Rectal smooth muscle tissue (tissue), 1 donor: ENCODE measurements at regions not wholly inside any gene's neighbourhood (a gene's known extent, or its start where the extent isn't known, plus 50 kb on each side); places are given as distances from the start of the nearest gene placed in this dataset.
"Not testable (repeated sequence)": the region's sequence is repeated elsewhere in the genome, so short reads cannot be mapped to it uniquely, and the experiment has no call there.

ENCODE experiments used
- H3K27ac ChIP-seq: one replicate; pipeline ENCODE4 v1.7.0; 2013; ENCODE audit warnings: low read depth, low read length, inconsistent platforms
- H3K27me3 ChIP-seq: one replicate; pipeline ENCODE4 v1.7.0; 2013; ENCODE audit warnings: low read length; ENCODE audit not compliant: control insufficient read depth, insufficient read depth
- H3K36me3 ChIP-seq: one replicate; pipeline ENCODE4 v1.7.0; 2013; ENCODE audit warnings: low read length; ENCODE audit not compliant: control insufficient read depth, insufficient read depth
- H3K4me1 ChIP-seq: one replicate; pipeline ENCODE4 v1.7.0; 2013; ENCODE audit warnings: low read length; ENCODE audit not compliant: control insufficient read depth, insufficient read depth
- H3K4me3 ChIP-seq: one replicate; pipeline ENCODE4 v1.7.0; 2013; ENCODE audit warnings: low read length
- H3K9ac ChIP-seq: one replicate; pipeline ENCODE4 v1.7.0; 2013; ENCODE audit warnings: low read length

- not testable (repeated sequence) for H3K4me1 ChIP-seq, H3K27me3 ChIP-seq, H3K36me3 ChIP-seq, H3K27ac ChIP-seq, H3K4me3 ChIP-seq, H3K9ac ChIP-seq
These were observed 60.0 kb upstream of the GPC3 start for GRCh38 chrX:134045372-134045771.

- not testable (repeated sequence) for H3K27me3 ChIP-seq, H3K27ac ChIP-seq, H3K36me3 ChIP-seq, H3K9ac ChIP-seq, H3K4me3 ChIP-seq, H3K4me1 ChIP-seq
These were observed 81.7 kb upstream of the GPC3 start for GRCh38 chrX:134067107-134067506.

GRCh38 chrX:134071899-134072298 is 86.5 kb upstream of the GPC3 start:
- H3K4me1 ChIP-seq, H3K4me3 ChIP-seq, H3K36me3 ChIP-seq, H3K9ac ChIP-seq, H3K27ac ChIP-seq, H3K27me3 ChIP-seq: not testable (repeated sequence)

GRCh38 chrX:134073341-134073740 is 87.9 kb upstream of the GPC3 start:
- no peaks in the 10 kb centered on the region for H3K4me1 ChIP-seq
- H3K27me3 ChIP-seq, result no peaks in the 10 kb centered on the region
- H3K27ac ChIP-seq, result no peak overlapping the region
- H3K36me3 ChIP-seq, result no peaks in the 10 kb centered on the region
- no peak overlapping the region for H3K9ac ChIP-seq
- H3K4me3 ChIP-seq, result no peak overlapping the region

DNA sequence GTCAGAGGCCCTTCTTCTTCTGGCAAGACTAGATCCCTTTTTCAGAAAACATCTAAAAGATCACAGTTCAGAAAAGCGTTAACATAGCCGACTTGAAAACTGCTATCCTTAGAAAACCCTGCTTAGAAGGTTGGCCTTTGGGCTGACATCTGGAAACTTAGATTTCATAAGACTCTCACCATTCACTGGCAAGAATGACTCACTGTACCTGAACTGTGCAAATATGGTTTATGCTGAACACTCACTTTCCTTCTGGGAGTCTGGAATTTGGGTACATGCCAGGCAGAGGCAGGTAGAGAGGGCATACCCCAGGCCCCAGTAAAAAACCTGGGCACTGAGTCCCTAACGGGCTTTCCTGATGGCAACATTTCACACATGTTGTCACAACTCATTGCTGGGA is 88.8 kb upstream of the GPC3 start:
- H3K4me3 ChIP-seq, result no peak overlapping the region
- H3K27me3 ChIP-seq, result no peaks in the 10 kb centered on the region
- no peaks in the 10 kb centered on the region for H3K4me1 ChIP-seq
- H3K27ac ChIP-seq, result no peak overlapping the region
- H3K36me3 ChIP-seq, result no peaks in the 10 kb centered on the region
- no peak overlapping the region for H3K9ac ChIP-seq

GRCh38 chrX:134075894-134076718 is 90.7 kb upstream of the GPC3 start:
- Histone ChIP-seq H3K27ac (no peak overlapping the region), H3K36me3 (no peaks in the 10 kb centered on the region), H3K27me3 (no peaks in the 10 kb centered on the region), H3K4me1 (no peaks in the 10 kb centered on the region), H3K9ac (no peak overlapping the region), H3K4me3 (no peak overlapping the region)

DNA sequence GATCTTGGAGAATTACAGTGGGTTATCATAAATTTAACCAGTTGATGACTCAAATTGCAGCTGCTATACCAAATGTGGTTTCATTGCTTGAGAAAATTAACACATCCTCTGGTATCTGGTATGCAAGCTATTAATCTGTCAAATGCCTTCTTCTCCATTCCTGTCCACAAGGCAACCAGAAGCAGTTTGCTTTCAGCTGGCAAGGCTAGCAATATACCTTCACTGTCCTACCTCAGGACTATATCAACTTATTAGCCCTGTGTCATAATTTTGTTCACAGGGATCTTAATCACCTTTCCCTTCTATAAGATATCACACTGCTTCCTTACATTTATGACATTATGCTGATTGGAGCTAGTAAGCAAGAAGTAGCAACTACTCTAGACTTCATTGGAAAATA is 110.0 kb upstream of the GPC3 start:
- H3K27me3 ChIP-seq, result no peaks in the 10 kb centered on the region
- H3K9ac ChIP-seq, result no peak overlapping the region
- no peaks in the 10 kb centered on the region for H3K36me3 ChIP-seq
- no peak overlapping the region for H3K27ac ChIP-seq
- no peaks in the 10 kb centered on the region for H3K4me1 ChIP-seq
- H3K4me3 ChIP-seq, result no peak overlapping the region

- Histone ChIP-seq H3K27me3 (no peaks in the 10 kb centered on the region), H3K9ac (no peak overlapping the region), H3K36me3 (no peaks in the 10 kb centered on the region), H3K4me3 (no peak overlapping the region), H3K4me1 (no peaks in the 10 kb centered on the region), H3K27ac (no peak overlapping the region)
These were observed 116.2 kb upstream of the GPC3 start for GRCh38 chrX:134101636-134102035.

DNA sequence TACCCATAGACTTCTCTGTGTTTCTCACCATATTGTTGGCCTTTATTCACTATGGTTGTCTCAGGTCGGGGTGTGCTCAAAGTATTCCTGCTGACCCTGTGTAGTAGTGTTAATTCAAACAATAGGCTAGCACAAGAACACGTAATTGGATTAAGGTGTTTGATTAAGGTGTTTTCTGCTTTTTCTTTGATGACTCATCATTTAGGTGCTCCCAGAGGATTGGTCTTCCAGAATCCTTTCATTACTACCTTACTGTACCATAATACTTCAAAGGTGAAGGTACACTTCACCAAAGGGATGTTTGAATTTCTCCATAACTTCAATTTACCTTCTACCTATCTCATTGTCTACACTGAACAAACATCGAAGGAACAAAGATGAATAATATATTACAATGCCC is 121.7 kb upstream of the CCDC160 start:
- H3K4me1 ChIP-seq, result no peaks in the 10 kb centered on the region
- no peak overlapping the region for H3K27ac ChIP-seq
- H3K27me3 ChIP-seq, result no peaks in the 10 kb centered on the region
- no peaks in the 10 kb centered on the region for H3K36me3 ChIP-seq
- H3K9ac ChIP-seq, result no peak overlapping the region
- H3K4me3 ChIP-seq, result no peak overlapping the region

DNA sequence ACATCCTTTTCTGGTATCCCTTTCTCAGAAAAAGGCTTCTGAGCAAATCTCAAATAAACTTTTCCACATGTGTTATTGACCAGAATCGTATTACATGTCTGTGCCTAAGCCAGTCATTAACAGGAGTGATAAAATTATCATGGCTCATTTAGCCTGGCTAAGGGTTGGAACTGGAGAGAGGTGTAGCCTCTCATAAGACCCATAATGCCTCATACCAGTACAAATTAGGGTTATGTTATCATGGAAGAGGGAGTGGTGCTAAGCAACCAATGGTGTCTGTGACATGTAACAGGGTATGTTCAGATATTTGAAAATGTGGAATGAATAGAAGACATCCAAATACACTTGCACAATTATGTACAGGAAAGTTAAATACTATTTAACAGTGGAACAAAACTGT is 99.6 kb upstream of the CCDC160 start:
- H3K27me3 ChIP-seq, result no peaks in the 10 kb centered on the region
- H3K9ac ChIP-seq, result no peak overlapping the region
- no peak overlapping the region for H3K4me3 ChIP-seq
- no peaks in the 10 kb centered on the region for H3K4me1 ChIP-seq
- H3K36me3 ChIP-seq, result no peaks in the 10 kb centered on the region
- no peak overlapping the region for H3K27ac ChIP-seq

- Histone ChIP-seq H3K9ac (no peak overlapping the region), H3K36me3 (no peaks in the 10 kb centered on the region), H3K4me3 (no peak overlapping the region), H3K27me3 (no peaks in the 10 kb centered on the region), H3K4me1 (no peaks in the 10 kb centered on the region), H3K27ac (no peak overlapping the region)
These were observed 97.9 kb upstream of the CCDC160 start for GRCh38 chrX:134139090-134139489.

DNA sequence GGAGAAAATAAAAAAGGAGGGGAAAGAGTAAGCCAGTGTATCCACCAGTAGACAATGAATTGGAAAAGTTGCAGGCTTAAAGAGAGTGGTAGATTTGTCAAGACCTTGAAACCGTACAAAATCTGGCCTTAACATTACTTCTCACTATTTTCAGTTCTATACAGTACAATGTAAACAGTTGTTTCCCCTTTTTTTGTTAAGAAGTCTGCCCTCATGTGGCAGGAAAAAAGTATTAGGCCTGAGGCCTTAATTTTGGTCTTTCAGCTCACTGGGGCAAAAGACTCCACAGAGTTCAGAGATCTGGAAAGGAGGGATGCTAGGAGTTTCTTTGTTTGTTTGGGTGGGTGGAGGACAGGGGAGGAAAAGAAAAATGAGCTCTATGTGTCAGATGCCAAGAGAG is 92.8 kb upstream of the CCDC160 start:
- Histone ChIP-seq H3K27me3 (no peaks in the 10 kb centered on the region), H3K4me3 (no peak overlapping the region), H3K27ac (no peak overlapping the region), H3K4me1 (no peaks in the 10 kb centered on the region), H3K9ac (no peak overlapping the region), H3K36me3 (no peaks in the 10 kb centered on the region)

DNA sequence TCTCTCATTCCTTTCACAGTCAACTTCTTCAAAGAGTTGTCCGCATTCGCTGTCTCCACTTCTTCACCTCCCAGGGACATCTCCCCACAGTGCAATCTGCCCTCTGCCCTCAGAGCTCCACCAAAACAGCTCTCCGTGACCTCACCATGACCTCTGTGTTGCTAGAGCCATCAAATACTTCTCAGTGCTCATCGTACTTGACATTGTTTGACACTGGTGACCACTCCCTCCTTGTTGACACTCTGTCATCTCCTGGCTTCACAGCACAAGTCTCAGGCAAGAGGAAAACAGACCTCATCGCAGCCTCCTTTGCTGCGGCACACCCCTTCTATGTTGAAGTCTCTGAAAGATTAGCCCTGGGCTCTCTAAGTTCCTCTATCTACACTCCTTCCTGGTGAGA is 90.5 kb upstream of the CCDC160 start:
- Histone ChIP-seq H3K9ac (no peak overlapping the region), H3K36me3 (no peaks in the 10 kb centered on the region), H3K27ac (no peak overlapping the region), H3K4me3 (no peak overlapping the region), H3K27me3 (no peaks in the 10 kb centered on the region), H3K4me1 (no peaks in the 10 kb centered on the region)
